HG03064 (cell line): ENCODE measurements at regions not wholly inside any gene's neighbourhood (a gene's known extent, or its start where the extent isn't known, plus 50 kb on each side); places are given as distances from the start of the nearest gene placed in this dataset.

Experiments
- ATAC-seq: cut with Tn5 transposase; IDR thresholded peaks from one replicate; pipeline ENCODE4 v1.9.1; 2021; ENCODE audit warnings: low read depth; ENCODE audit not compliant: unreplicated experiment

DNA sequence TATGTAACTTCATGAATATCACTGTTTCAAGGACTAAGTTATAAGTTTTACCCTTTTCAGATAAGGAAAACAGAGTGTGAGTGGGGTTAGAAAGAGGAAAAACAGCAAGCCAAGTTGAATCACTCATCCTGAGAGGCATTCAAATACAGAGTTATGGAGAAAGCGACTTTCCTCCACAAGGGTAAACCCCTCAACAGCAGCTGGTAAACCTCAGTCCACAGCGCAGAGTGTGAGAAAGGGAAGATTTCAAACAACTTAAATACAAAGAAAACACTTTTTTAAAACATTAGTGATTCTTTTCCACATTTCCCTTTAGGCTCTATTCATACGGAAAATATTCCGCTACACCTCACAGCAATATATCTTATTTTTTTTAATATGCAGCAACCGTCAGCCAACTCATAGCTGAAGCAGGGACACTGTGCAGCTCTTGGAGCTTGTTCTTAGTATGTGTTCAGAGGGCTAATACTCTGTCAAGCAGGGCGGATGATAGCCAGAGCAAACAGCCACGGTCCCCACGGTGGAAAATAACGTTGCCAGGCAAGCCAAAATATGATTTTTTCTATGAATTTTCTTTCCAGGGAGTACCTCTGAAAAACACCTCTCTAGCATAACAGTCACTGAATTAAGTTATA, 488.9 kb upstream of the FAT1 start:
- no peak for ATAC-seq

DNA sequence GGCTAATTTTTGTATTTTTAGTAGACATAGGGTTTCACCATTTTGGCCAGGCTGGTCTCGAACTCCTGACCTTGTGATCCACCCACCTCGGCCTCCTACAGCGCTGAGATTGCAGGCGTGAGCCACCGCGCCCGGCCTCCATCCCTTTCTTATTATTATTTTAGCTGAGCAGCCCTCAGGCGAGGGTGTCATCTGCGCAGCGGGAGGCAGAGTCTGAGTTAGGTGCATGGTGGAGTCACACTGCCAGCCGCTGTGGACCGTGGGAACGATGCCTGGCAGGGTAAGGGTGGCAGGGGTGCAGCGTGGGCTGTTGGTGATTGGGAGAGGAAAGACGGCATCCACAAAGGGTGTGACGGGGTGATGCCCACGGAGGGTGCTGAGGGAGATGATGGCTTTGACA, 491.8 kb upstream of the FAT1 start:
- ATAC-seq, result no peak

DNA sequence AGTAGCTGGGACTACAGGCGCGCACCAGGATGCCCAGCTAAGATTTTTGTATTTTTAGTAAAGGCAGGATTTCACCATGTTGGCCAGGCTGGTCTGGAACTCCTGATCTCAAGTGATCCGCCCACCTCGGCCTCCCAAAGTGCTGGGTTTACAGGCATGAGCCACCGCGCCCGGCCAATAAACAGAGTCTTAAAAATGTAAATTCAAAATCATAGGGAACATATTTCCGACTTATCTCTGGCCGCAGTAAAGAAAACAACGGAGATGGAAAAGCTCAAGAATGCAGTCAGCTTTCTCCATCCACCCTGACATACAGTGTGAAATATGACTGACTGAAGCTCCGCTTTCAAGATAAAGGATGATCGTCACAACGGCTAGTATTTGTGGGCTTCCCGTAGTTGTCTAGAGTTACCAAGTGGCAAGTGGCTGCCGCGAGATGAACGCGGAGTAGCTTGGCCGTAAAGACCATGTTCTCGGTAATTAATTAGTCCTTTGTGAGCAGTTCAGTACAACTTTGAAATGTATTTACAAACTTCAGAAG, 495.1 kb upstream of the FAT1 start:
- ATAC-seq, result no peak

DNA sequence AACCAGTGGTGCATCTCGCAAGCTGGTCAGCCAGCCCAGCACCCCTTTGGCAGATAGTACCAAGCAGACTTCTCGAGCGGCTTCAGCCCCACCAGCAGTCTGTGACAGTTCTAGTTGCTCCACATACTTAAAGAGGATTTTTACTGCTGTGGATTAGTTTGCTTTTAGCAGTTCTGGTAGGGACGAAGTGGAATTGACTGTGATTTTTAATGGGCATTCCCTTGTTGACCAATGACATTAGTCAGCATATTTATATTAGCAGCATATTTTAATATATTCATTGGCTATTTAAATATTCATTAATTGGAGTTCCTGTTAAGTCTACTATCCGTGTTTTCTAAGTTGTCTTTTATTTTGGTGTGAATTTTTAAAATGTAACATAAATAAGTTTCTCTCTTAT, 500.9 kb upstream of the FAT1 start:
- ATAC-seq, result no peak

DNA sequence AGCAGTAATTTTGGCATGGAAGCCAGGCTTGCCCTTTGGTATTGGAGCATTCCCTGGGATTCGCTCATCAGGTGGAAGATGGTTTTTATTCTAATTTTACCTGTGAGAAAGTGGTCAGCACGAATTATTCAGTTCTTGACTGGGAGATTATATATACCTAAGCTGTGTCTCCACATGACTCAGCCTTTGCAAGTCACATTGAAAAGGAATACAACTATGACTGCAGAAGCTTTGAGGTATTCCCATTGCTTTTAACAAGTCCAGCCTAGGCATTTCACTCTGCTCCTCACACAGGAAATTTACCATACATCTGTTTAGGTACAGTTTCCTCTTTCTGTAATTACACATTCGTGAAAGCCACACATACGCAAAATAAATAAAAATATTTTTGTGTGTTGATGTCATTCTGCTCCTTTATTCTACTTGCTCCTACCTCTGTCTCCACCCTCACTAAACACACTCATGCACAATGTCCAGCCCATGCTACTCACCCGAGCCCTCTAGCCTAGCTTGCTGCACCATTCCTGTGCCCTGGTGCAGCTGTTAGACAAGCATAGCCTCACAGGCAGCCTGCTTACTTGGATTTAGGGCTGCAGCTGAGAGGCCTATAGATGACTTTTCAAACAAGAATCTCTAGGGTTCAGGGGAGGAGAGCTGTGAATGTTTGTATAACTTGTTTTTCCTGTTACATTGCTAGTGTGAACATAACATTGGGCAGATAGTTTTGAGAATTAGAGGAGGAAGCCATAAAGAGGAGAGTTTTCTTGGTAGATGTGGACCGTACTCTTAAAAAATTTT, 504.4 kb upstream of the FAT1 start:
- ATAC-seq, result no peak

DNA sequence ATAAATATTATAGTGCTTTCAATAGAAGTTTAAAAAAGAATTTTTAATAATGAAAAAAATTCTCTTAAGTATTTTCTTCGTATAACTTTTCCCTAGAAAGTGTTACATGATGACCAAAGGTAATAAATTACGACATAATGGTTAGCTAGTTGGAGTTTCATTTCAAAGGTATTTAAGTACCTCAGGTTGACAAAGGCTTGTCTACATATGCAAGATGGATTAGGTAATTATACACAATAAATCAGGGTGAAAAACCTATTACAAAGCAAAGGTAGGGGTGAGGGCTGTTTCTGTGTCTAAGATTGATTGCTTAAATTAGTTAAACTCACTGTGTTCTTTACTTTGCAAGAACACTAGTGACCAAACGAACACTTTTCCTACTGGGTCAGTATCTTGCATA, 508.5 kb upstream of the FAT1 start:
- ATAC-seq, result no peak

DNA sequence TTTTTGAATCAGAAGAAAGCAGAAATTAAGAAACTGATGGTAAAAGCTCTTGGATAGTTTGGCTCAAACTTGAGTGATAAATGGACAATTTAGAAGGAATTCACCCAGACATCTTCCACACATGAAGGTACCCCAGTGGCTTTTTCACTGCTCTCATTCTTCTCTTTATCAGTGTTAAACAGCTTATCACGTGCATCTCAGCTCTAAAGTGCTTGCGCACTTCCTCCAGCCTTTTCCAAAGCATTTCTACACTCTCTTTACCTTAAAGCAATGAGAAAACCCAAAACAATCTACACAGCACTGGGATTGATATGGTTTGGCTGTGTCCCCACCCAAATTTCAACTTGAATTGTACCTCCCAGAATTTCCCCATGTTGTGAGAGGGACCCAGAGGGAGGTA, 509.1 kb upstream of the FAT1 start:
- ATAC-seq, result no peak

DNA sequence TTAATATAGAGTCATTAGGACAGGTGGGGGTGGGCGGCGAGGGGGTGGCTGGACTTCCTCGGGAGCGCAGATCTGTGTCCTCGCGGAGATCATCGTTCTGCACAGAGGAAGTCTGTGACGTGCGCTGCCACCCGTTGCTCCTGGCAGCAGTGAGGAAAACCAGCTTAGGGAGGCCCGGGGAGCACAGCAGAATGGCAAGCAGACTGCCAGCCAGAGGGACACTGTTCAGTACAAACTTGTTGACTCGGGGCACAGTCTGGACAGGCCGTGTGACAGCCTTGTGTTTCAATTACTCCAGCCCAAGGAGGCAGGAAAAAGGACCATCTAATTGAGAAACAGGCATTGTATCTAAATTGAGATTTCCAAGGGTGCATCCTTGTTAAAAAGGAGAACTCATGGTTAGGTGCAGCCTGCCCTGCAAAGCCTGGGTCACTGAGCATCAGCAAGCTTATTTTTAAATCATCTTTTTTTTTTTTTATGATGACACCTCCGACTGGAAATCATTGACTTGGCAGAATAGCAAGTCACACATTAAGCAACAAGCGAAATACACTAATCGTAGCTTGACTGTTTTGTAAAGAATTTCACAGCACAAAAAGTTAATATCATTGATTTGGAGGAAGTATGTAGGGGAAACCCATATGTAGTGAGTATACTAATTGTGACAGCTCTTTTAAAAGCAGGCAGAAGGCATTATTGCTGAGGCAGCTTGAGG, 512.0 kb upstream of the FAT1 start:
- no peak for ATAC-seq

DNA sequence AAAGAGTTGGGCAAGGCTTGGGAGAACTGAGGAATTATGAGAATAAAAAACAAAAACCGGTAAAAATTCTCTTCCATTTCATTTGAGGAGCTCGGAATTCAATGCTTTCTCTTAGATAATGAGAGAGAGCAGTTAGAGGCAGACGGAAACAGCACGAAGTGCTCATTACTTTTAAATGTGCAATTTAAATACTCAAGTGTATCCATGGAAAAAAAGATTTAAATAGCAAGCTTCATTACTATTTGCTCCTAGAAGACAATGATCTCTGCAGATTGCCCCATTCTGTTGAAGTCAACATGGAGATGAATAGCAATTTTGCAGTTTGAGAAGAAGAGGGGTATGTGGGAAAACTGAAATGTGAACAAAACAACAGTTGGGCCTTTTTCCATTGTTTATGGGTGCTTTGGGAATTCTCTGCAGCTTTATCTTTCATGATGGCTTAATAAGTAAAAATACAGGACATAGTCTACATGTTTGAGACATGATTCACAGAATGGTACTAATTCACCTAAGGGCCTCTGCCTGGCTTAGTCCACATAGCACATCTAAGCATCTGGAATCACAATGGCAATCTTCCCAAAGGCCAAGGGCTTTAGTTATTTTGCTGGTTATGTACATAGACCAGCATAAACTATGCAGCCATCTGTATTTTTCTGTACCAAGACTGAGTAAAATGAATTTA, 512.7 kb upstream of the FAT1 start:
- no peak for ATAC-seq

DNA sequence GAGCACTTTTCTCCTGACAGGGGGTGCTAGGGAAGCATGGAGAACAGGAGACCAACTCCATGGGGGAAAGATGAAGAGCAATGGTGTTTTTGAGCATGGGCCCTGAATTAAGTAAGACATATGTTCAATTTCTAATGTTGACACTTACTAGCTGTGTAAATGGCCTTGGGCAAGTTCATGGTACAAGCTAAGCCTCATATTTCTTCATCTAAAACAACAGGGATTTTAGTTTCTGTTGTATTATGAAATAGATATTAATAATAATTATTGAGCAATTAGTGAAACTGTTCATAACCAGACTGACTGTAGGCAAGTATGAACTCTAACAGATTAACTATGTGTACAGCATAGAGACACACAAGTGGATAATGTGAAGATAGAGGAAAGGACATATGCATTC, 515.0 kb upstream of the FAT1 start:
- ATAC-seq, result no peak

DNA sequence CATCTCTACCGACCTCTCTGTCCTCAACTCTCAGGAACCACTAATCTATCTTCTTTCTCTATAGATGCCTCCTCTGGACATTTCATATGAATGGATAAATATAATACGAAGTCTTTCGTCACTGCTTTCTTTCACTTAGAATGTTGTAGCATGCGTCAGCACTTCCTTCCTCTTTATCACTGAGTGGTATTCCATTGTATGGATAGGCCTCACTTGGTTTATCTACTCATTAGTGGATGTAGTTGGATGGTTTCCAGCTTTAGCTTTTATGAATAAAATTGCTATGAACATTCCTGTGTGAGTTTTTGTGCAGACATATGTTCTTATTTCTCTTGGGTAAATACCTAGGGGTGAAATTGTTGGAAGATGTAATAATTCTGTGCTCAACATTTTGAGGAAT, 528.2 kb upstream of the FAT1 start:
- no peak for ATAC-seq

DNA sequence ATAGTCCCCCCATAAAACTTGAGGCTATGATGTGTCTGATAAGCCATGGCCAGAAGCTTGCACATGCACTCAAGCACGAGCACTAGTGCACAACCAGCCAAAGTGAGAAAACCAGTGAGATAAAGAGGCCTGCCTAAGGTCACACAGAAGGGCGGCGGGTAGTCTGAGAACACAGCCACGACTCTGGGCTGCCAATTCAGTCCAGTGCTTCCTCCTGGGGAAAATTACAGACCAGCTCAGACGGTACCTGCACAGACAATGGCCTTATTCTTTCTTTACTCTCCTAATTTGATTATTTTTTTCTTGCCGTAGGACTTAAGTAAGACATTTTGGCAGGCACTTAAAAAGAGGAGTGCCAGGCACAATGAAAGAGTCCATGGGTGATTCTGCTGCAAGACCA, 533.2 kb upstream of the FAT1 start:
- ATAC-seq, result no peak

DNA sequence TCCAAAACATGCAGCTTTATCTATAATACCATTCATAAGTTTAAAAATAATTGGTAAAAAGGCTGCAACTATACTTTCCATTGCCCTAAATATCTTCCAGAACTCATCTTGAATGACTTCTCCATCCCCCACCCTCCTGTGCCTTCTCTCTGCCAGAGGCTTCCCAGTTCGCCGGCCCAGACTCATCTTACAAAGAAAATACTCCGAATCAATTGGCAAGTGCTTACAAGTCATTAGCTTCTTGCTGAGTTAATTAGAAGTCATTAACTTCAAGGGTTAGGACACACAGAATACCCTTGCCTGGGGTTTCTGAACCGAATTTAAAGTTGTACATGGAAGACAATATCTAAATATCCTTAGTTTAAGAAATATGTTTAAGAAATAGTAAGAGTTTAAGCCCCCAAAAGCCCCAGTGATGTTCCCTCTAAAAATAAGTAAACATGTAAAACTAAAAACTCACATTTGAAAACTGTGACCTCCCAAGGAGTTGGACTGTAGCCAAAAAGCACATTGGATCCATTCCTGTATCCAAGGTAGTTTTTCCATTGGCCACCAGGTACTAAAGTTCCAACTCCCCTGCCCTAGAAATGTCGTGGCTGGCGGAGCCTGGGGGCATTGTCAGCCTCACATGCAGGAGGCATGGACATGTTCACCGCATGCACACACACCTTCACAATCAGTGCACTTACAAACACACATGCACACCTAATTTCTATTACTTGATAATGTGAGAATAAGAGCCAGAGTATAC, 535.2 kb upstream of the FAT1 start:
- ATAC-seq, result no peak

DNA sequence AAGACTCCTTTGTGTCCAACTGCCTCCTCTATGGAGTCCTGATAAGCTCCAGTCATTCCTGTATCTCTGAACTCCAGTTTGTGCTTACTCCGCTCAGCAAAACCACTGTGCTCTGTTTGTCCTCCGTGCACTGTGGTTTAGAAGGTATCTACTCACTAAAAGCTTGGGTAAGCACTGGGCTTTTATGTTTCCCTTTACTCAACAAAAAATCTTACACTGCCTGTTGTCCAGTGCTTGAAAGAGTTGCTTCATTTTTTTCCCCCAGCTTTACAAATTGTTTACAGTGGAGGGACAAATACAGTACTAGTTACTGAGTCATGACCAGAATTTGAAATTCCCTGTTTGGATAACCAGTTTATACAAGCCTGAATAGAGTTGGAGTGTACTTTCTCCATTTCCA, 545.3 kb upstream of the FAT1 start:
- no peak for ATAC-seq

DNA sequence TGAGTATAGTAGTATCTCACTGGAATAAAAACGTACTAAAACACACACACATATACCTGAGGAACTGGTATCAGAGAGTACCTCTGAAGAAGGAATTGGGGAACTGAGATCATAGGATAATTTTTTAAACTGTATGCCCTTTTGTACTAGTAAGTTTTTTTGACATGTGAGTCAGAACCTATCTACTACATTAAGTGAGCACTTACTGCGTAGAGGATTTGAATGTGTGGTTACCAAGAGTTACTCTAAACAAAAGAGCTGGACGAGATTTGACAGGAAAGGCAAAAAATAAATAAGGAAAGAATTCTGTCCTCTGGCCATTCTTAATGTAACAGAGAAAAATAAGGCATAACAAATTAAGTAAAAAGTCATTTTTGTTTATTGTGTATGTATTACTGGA, 546.5 kb upstream of the FAT1 start:
- ATAC-seq, result no peak

DNA sequence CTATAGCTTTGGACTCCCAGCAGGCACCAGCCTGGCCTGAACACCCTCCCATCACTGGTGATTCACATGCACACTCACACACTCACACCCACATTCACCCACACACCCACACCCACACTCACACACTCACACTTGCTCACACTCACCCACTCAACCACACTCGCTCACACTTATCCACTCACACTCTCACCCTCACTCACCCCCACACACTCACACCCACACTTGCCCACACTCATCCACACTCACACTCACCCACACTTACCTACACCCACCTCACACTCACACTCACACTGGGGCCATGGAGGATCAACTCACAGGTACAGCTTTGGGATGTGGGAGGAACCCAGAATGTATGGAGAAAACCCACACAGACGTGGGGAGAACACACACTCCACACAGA, 548.2 kb upstream of the FAT1 start:
- ATAC-seq, result no peak

DNA sequence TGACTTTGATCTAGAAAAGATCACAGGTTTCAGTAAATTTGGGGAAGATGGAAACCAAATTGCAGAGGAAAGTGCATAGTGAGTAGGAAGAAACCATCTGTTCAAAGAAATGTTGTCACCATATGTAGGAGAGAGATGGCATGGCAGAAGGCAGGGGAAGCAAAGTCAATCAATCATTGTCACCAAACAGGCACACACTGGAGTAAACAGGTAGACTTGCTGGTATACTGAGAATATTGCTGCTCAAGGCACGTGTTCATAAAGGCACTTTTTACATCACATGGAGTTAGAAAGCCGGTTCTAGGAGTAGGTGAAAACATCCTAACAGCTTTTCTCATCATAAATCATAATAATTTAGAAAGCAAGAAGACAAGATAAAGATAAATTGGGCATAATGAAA, 550.5 kb upstream of the FAT1 start:
- ATAC-seq, result no peak

DNA sequence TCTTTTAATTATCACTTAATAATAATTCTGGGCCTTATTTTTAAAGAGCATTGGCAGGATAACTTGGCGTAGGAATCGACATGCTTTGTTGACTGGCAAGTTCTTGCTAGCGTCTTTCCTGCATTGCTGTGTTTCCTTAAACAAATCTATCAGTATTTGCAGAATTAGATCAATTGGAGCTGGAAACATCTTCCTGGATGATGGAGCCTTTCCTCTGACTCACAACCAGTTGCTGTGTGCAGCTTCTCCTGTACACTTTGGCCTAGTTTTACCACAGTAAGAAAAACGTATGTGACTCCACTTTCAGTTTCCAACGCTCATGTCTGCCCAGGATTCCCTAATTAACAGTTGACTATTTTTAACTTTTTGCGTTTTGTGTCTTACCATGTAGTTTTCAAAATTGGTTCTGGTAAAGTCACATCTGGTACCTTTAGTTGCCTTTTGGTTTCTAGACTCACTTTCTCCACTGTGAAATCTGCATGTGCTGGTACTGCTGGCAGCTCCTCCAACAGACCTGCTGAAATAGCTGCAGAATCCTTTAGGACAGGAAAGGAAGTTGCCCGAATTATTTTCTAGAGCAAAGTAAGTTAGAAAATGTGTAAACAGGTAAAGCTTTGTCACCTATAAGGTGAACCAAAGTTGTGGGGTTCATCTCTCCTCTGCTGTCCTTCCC, 553.2 kb upstream of the FAT1 start:
- no peak for ATAC-seq

DNA sequence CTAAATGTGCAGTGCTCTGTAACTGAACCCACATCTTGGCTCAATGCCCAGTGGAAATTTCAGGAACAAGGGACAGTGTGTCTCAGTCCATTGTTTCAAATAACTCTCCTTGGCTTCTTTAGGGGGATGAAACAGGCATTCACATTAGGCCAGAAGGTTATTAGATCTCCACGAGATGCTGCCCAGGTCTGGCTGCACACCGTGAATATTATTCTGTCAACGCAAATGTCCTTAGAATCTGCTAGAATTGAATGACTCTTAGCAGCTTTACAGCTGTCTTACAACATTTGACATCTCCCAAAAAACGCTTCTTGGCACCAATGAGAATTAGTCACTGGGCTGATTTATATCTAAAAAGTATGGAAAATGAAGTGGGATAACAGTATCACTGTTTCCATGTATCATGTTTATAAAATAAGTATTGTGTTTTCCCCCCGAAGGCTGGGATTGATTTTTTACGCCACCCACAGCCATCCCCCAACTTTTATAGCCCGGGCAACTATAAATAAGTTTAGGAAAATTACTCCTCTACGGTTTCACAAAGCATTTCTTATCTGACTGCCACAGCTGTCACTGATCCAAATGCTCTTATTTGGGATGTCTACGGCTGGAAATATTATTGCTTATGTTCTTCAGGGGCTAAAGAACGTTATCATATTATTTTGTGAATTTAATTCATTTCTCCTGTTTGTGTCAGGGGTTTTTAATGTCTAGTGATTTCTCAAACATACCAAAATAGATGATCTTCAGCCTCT, 559.7 kb upstream of the FAT1 start:
- no peak for ATAC-seq
